Hepatocyte (in vitro differentiated cells): ENCODE measurements at regions not wholly inside any gene's neighbourhood (a gene's known extent, or its start where the extent isn't known, plus 50 kb on each side); places are given as distances from the start of the nearest gene placed in this dataset.

ENCODE experiments used
- EZH2 ChIP-seq: fragments of 200-600 bp; sonication (generic); IDR thresholded peaks from 2 replicates; pipeline ENCODE4 v1.6.1; 2016; ENCODE audit warnings: antibody characterized with exemption, mild to moderate bottlenecking, borderline replicate concordance
- EZH2phosphoT487 ChIP-seq: fragments of 200-600 bp; sonication (generic); IDR thresholded peaks from one replicate; pipeline ENCODE4 v1.6.1; 2018; ENCODE audit warnings: antibody characterized with exemption, mild to moderate bottlenecking, low read depth, moderate library complexity; ENCODE audit not compliant: unreplicated experiment, severe bottlenecking
- TF ChIP-seq, protein P1 (sequence below): fragments of 200-600 bp; sonication (generic); IDR thresholded peaks from 2 replicates; pipeline ENCODE4 v1.5.1; 2016; ENCODE audit warnings: antibody characterized with exemption, mild to moderate bottlenecking; ENCODE audit not compliant: poor library complexity

GRCh38 chr1:188089015-188089414 is 1260.3 kb downstream of the PLA2G4A start:
- no peak for TF ChIP-seq EZH2
- TF ChIP-seq, protein P1, sequence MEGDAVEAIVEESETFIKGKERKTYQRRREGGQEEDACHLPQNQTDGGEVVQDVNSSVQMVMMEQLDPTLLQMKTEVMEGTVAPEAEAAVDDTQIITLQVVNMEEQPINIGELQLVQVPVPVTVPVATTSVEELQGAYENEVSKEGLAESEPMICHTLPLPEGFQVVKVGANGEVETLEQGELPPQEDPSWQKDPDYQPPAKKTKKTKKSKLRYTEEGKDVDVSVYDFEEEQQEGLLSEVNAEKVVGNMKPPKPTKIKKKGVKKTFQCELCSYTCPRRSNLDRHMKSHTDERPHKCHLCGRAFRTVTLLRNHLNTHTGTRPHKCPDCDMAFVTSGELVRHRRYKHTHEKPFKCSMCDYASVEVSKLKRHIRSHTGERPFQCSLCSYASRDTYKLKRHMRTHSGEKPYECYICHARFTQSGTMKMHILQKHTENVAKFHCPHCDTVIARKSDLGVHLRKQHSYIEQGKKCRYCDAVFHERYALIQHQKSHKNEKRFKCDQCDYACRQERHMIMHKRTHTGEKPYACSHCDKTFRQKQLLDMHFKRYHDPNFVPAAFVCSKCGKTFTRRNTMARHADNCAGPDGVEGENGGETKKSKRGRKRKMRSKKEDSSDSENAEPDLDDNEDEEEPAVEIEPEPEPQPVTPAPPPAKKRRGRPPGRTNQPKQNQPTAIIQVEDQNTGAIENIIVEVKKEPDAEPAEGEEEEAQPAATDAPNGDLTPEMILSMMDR = no peak
- TF ChIP-seq EZH2phosphoT487 = no peak
